ENCODE measurements at regions not wholly inside any gene's neighbourhood (a gene's known extent, or its start where the extent isn't known, plus 50 kb on each side); places are given as distances from the start of the nearest gene placed in this dataset.

- no peaks in the 10 kb centered on the region for H3K27me3 ChIP-seq (ENCODE audit: insufficient read depth, low read length)
- Mint-ChIP-seq H3K9me3 (no peaks in the 10 kb centered on the region), H3K27ac (no peak overlapping the region), H3K4me3 (no peak overlapping the region), H3K36me3 (ENCODE audit: insufficient read depth in 1 of 3, low read depth in 3 of 3) (no peaks in the 10 kb centered on the region), H3K4me1 (peaks cover 10 to 13% of the 10 kb centered on the region in 2 experiments), H3K27me3 (ENCODE audit: low read depth) (no peaks in the 10 kb centered on the region)
- no peak overlapping the region for H2BK120ac ChIP-seq (ENCODE audit: low read depth, low read length, poor library complexity, severe bottlenecking)
- no peak overlapping the region for H3K56ac ChIP-seq (ENCODE audit: insufficient read length, low read depth, low read length)
- no peak overlapping the region for H3T11ph ChIP-seq (ENCODE audit: low read length)
- H3K4ac ChIP-seq (ENCODE audit: low read depth, low read length) = no peak overlapping the region
- no peak overlapping the region for H4K5ac ChIP-seq (ENCODE audit: insufficient read length, low read depth, low read length)
- no peaks in the 10 kb centered on the region for H3K9me3 ChIP-seq (ENCODE audit: control insufficient read depth, low read depth, low read length)
- H3K79me2 ChIP-seq (ENCODE audit: insufficient read depth, low read length) = no peaks in the 10 kb centered on the region
- no peaks in the 10 kb centered on the region for H3K4me1 ChIP-seq (ENCODE audit: insufficient read depth, low read length)
- no peak overlapping the region for H2BK20ac ChIP-seq (ENCODE audit: low read depth, low read length, poor library complexity, severe bottlenecking)
- no peaks in the 10 kb centered on the region for H3K79me1 ChIP-seq (ENCODE audit: insufficient read depth, low read depth, low read length, poor library complexity, severe bottlenecking)
- H3K4me2 ChIP-seq (ENCODE audit: insufficient read depth, insufficient read length, low read length) = no peak overlapping the region
- H2BK12ac ChIP-seq (ENCODE audit: insufficient read length, low read depth, low read length) = no peak overlapping the region
- no peaks in the 10 kb centered on the region for H4K20me1 ChIP-seq (ENCODE audit: control insufficient read depth, insufficient read depth, insufficient read length)
- no peak overlapping the region for H3K9ac ChIP-seq (ENCODE audit: extremely low read depth, insufficient read length, low read length)
- TF ChIP-seq CTCF (conservative IDR thresholded peaks at IDR 0.05) = no peak
- no peak overlapping the region for H3K27ac ChIP-seq (ENCODE audit: insufficient read length, low read depth, low read length)
- H4K91ac ChIP-seq (ENCODE audit: insufficient read length, low read depth, low read length) = no peak overlapping the region
- no peak overlapping the region for H3K18ac ChIP-seq (ENCODE audit: insufficient read length, low read depth, low read length)
- H3K23me2 ChIP-seq (ENCODE audit: insufficient read length, low read depth, low read length, poor library complexity, severe bottlenecking) = no peaks in the 10 kb centered on the region
- H2AK5ac ChIP-seq (ENCODE audit: insufficient read length, low read length) = no peak overlapping the region
- H4K8ac ChIP-seq (replicated peaks; ENCODE audit: insufficient read length, low read depth, low read length) = no peak overlapping the region
- H2BK15ac ChIP-seq (ENCODE audit: low read depth, low read length) = no peak overlapping the region
- DNase-seq = no peak
- no peak overlapping the region for H3K23ac ChIP-seq (ENCODE audit: insufficient read length, low read depth, low read length)
- H3K14ac ChIP-seq (ENCODE audit: insufficient read depth, low read length) = no peak overlapping the region
- H2BK5ac ChIP-seq (ENCODE audit: insufficient read length, low read length) = no peak overlapping the region
- WGBS (ENCODE audit: extremely low coverage, insufficient read length, low lambda C conversion rate) = no CpG with 5 or more reads among the region's 1 CpG
- H2AFZ ChIP-seq (ENCODE audit: low read length) = no peak overlapping the region
Measured at GRCh38 chr9:106745457-106745856, 117.5 kb upstream of the ZNF462 start.

All from H9 (cell line).